OCI-LY3 (cell line): ENCODE measurements at regions not wholly inside any gene's neighbourhood (a gene's known extent, or its start where the extent isn't known, plus 50 kb on each side); places are given as distances from the start of the nearest gene placed in this dataset.

Source experiments
- EZH2phosphoT487 ChIP-seq: fragments of 200-600 bp; shearing (Covaris generic); IDR thresholded peaks from 2 replicates; pipeline ENCODE4 v1.6.1; 2018; ENCODE audit warnings: antibody characterized with exemption, mixed run types, low read depth
- TF ChIP-seq, protein P1 (sequence below): fragments of 200-600, 300-600 bp; sonication (generic); IDR thresholded peaks from 2 replicates; pipeline ENCODE4 v1.5.1; 2014; ENCODE audit warnings: antibody characterized with exemption, low read length, low read depth

DNA sequence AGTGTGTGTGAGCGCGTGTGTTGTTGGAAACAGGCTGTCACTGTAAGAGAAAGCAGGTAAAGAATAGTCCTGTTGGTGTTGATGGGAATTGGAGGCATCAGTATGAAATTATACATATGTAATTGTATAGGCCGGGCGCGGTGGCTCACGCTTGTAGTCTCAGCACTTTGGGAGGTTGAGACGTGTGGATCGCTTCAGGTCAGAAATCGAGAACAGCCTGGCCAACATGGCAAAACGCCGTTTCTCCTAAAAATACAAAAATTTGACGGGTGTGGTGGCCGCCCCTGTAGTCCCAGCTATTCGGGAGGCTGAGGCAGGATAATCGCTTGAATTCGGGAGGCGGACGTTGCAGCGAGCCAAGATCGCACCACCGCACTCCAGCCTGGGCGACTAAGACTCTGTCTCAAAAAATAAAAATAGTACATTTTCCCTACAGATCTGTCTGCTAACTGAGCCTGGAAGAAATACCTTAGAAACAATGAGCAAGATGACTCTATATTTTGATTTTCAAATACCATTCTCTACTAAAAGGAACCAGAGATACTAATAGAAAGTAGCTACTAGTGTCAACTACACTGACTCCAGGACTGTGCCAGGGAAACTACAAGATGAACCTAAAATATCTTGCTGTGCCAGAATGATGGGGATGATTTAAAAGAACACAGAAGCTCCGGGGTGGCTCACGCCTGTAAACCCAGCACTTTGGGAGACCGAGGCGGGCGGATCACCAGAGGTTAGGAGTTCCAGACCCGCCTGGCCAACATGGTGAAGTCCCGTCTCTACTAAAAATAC lies 110.8 kb downstream of the TRIM27 start:
- TF ChIP-seq, protein P1, sequence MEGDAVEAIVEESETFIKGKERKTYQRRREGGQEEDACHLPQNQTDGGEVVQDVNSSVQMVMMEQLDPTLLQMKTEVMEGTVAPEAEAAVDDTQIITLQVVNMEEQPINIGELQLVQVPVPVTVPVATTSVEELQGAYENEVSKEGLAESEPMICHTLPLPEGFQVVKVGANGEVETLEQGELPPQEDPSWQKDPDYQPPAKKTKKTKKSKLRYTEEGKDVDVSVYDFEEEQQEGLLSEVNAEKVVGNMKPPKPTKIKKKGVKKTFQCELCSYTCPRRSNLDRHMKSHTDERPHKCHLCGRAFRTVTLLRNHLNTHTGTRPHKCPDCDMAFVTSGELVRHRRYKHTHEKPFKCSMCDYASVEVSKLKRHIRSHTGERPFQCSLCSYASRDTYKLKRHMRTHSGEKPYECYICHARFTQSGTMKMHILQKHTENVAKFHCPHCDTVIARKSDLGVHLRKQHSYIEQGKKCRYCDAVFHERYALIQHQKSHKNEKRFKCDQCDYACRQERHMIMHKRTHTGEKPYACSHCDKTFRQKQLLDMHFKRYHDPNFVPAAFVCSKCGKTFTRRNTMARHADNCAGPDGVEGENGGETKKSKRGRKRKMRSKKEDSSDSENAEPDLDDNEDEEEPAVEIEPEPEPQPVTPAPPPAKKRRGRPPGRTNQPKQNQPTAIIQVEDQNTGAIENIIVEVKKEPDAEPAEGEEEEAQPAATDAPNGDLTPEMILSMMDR, result no peak
- no peak for TF ChIP-seq EZH2phosphoT487
